DND-41 (cell line): ENCODE measurements at regions not wholly inside any gene's neighbourhood (a gene's known extent, or its start where the extent isn't known, plus 50 kb on each side); places are given as distances from the start of the nearest gene placed in this dataset.
"Not testable (repeated sequence)": the region's sequence is repeated elsewhere in the genome, so short reads cannot be mapped to it uniquely, and the experiment has no call there.

Experiments
- ATAC-seq: fragments of 200-7000 bp; cut with Tn5 transposase; 3 replicates; pipeline ENCODE4 v1.9.1; 2021; ENCODE audit warnings: low read depth; ENCODE audit not compliant: insufficient read depth
- DNase-seq: peaks from one replicate; pipeline ENCODE4 v3.0.0-alpha.2; 2020
- H2AFZ ChIP-seq: 2 replicates; pipeline ENCODE4 v1.6.0; 2012; ENCODE audit warnings: low read depth, low read length
- H3K27ac ChIP-seq: 2 replicates; pipeline ENCODE4 v1.5.1; 2012; ENCODE audit warnings: low read length, inconsistent platforms
- H3K27me3 ChIP-seq: fragments of 200-600 bp; sonication (generic); 2 replicates; pipeline ENCODE4 v1.6.0; 2012; ENCODE audit warnings: low read length, mild to moderate bottlenecking, inconsistent platforms; ENCODE audit not compliant: insufficient read depth, poor library complexity
- H3K36me3 ChIP-seq: 2 replicates; pipeline ENCODE4 v1.5.1; 2012; ENCODE audit warnings: low read length, inconsistent platforms; ENCODE audit not compliant: insufficient read depth
- H3K4me1 ChIP-seq: 2 replicates; pipeline ENCODE4 v1.5.1; 2012; ENCODE audit warnings: mild to moderate bottlenecking, low read length; ENCODE audit not compliant: insufficient read depth
- H3K4me2 ChIP-seq: 2 replicates; pipeline ENCODE4 v1.6.0; 2012; ENCODE audit warnings: mild to moderate bottlenecking, moderate library complexity, low read length, inconsistent platforms; ENCODE audit not compliant: insufficient read depth
- H3K4me3 ChIP-seq, 2 experiments: fragments of 200-600 bp in 1 of 2; shearing (Covaris generic) in 1 of 2; 2 replicates each; pipeline ENCODE4 v1.5.1; 2012 to 2016; ENCODE audit warnings: inconsistent platforms in 2 of 2, low read length in 2 of 2, mild to moderate bottlenecking in 2 of 2, low read depth in 1 of 2, moderate library complexity in 1 of 2
- H3K79me2 ChIP-seq: 2 replicates; pipeline ENCODE4 v1.6.0; 2012; ENCODE audit warnings: low read length, inconsistent platforms; ENCODE audit not compliant: insufficient read depth
- H3K9ac ChIP-seq: 2 replicates; pipeline ENCODE4 v1.6.0; 2012; ENCODE audit warnings: low read depth, mild to moderate bottlenecking, inconsistent platforms, low read length, moderate library complexity
- H3K9me3 ChIP-seq: 2 replicates; pipeline ENCODE4 v1.5.1; 2012; ENCODE audit warnings: low read length, moderate library complexity, mild to moderate bottlenecking, inconsistent platforms; ENCODE audit not compliant: insufficient read depth, severe bottlenecking
- H4K20me1 ChIP-seq: 2 replicates; pipeline ENCODE4 v1.6.0; 2012; ENCODE audit warnings: low read length; ENCODE audit not compliant: insufficient read depth
- TF ChIP-seq, protein P1 (sequence below): IDR thresholded peaks from 2 replicates; pipeline ENCODE4 v1.5.1; 2012; ENCODE audit warnings: borderline replicate concordance, low read length, moderate library complexity, mild to moderate bottlenecking; ENCODE audit not compliant: poor library complexity, severe bottlenecking; ENCODE audit errors: extremely low read depth

DNA sequence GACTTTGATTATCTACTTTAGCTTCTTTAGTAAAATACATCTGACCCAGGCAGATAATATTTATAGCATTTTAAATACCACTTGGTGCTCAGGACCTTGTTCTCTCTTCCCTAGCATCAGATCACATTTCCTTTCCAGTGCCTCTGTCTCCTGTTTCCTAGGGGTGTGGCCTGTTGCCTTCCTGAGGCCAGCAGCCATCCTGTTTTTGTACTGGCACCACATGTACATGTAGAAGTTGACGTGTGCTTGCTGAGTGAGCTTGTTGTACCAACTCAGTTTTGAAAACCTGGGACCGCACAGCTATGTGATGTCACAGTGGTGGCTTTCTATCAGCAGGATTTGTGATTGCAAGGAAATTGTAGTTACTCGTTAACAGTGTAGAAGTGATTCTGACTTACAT lies 167.6 kb upstream of the PLGLB1 start:
- H3K79me2 ChIP-seq, H3K36me3 ChIP-seq, ATAC-seq, H3K9me3 ChIP-seq, H3K4me2 ChIP-seq, DNase-seq, H3K9ac ChIP-seq, H3K27me3 ChIP-seq, H3K27ac ChIP-seq, H2AFZ ChIP-seq, H4K20me1 ChIP-seq, H3K4me3 ChIP-seq, H3K4me1 ChIP-seq: not testable (repeated sequence)

DNA sequence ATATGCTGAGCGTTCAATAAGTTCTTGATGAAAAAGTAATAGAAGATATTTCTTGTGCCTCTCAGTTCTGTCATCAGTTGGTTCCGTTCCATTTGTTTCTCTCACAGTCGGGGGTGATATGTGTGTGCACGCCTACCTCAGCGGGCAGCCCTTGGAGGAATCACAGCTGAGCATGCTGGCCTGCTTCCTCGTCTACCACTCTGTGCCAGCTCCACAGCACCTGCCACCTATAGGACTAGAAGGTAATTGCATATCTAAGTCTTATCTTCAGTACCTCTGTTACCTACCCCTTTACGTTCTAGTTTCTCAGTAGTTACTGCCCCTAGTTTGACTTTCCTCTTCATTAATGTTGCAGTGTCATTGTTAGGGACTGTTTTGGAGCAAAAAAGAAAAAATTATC lies 171.7 kb upstream of the PLGLB1 start:
- peak; percentile 81 for ATAC-seq
- H3K9me3 ChIP-seq, H3K9ac ChIP-seq, H3K4me3 ChIP-seq, H3K36me3 ChIP-seq, DNase-seq, H3K27me3 ChIP-seq, H3K4me2 ChIP-seq, H3K27ac ChIP-seq, H4K20me1 ChIP-seq, H2AFZ ChIP-seq, H3K4me1 ChIP-seq, H3K79me2 ChIP-seq: not testable (repeated sequence)
- TF ChIP-seq, protein P1, sequence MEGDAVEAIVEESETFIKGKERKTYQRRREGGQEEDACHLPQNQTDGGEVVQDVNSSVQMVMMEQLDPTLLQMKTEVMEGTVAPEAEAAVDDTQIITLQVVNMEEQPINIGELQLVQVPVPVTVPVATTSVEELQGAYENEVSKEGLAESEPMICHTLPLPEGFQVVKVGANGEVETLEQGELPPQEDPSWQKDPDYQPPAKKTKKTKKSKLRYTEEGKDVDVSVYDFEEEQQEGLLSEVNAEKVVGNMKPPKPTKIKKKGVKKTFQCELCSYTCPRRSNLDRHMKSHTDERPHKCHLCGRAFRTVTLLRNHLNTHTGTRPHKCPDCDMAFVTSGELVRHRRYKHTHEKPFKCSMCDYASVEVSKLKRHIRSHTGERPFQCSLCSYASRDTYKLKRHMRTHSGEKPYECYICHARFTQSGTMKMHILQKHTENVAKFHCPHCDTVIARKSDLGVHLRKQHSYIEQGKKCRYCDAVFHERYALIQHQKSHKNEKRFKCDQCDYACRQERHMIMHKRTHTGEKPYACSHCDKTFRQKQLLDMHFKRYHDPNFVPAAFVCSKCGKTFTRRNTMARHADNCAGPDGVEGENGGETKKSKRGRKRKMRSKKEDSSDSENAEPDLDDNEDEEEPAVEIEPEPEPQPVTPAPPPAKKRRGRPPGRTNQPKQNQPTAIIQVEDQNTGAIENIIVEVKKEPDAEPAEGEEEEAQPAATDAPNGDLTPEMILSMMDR = peak; percentile 3

DNA sequence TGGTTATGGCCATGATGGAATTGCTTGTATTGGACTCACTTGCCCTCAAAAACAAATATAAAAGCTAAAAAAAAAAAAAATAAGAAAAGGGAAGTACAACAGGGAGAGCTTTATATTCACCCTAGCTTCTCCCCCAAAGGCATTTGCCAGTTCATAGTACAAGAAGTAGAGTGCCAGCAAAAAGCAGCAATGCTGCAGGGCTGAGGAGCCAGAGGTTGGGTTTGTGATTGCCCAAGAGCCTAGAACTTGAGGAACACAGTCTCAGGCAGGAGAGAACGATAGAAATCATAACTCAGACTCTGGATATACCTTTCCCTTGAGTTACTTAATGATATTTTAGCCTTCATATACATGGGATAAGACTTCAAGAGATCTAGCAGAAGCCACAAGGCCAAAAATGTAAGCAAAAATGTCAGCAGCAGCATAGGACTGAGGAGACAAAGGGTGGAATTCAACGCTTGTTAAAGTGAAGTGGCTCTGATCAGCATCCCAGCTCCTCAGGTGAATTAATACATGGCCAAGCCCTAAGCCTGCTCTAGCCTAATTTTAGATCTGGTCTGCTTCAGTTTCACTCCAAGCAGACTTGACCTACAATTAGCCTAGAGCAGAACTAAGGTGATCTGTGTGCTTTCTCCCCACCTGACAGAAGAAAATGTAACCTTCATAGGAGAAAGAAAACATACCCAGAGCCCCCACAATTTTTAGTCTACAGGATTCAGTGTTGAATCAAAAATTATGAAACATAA lies 172.8 kb upstream of the PLGLB1 start:
- not testable (repeated sequence) for H3K9ac ChIP-seq, H3K79me2 ChIP-seq

DNA sequence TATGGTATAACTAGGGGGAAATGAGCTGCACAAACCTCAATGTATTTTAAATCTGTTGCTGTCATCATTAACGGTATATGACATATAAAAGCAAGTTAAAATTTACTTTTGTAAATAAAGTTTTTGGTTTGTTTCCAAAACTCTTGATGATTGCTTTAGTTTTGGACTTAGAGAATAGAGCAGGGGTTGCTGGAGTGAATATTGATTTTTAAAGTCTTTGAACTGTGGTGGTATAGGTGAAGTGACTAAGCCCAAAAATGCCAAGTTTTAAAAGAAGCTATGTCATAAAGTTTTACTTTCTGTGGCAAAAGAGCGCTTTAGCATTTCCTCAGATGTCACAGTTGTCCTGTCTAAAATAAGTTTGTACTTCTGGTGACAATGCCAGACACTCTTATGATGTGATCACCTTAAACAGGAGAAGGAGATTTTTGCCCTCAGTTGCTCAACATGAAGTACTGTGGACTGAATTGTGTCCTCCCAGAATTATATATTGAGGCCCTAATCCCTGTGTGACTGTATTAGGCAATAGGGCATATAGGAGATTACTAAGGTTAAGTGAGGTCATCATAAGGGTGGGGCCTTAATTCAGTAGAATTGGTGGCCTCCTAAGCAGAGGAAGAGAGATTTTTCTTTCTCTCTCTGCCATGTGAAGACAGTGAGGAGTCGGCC lies 175.2 kb upstream of the PLGLB1 start:
- DNase-seq, H3K4me2 ChIP-seq, H3K36me3 ChIP-seq, H4K20me1 ChIP-seq, H3K9ac ChIP-seq, H3K27me3 ChIP-seq, ATAC-seq, H3K4me1 ChIP-seq, H3K4me3 ChIP-seq, H3K79me2 ChIP-seq, H3K27ac ChIP-seq, H2AFZ ChIP-seq, H3K9me3 ChIP-seq: not testable (repeated sequence)

More for the DNA sequence above, 172.8 kb upstream of the PLGLB1 start:
- H4K20me1 ChIP-seq, H3K36me3 ChIP-seq, H3K4me3 ChIP-seq, DNase-seq, H3K4me2 ChIP-seq, H3K4me1 ChIP-seq, H3K27me3 ChIP-seq, ATAC-seq, H3K27ac ChIP-seq, H3K9me3 ChIP-seq, H2AFZ ChIP-seq: not testable (repeated sequence)

DNA sequence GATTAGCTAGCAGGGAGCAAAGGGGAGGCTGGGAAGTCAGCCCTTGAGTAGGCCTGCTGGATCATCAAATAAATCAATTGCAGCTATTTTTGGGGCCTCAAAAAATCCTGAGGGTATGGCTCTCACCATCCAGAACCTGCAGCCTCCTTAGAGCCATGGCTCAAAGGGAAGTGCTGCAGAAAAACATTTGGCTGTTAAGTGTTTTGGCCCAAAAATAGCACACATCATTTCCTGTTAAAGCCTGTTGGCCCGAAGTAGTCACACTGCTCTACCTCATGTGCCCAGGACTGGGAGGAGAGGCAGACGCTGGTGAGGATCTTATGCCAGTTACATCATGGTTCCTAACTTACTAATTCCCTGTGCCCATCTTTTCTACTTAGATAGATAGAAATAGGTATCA lies 176.8 kb upstream of the PLGLB1 start:
- not testable (repeated sequence) for H3K9me3 ChIP-seq, H3K27ac ChIP-seq, H3K27me3 ChIP-seq, H3K4me3 ChIP-seq, H3K36me3 ChIP-seq, H3K79me2 ChIP-seq, H4K20me1 ChIP-seq, H3K4me2 ChIP-seq, H3K9ac ChIP-seq, H3K4me1 ChIP-seq, DNase-seq, ATAC-seq, H2AFZ ChIP-seq

DNA sequence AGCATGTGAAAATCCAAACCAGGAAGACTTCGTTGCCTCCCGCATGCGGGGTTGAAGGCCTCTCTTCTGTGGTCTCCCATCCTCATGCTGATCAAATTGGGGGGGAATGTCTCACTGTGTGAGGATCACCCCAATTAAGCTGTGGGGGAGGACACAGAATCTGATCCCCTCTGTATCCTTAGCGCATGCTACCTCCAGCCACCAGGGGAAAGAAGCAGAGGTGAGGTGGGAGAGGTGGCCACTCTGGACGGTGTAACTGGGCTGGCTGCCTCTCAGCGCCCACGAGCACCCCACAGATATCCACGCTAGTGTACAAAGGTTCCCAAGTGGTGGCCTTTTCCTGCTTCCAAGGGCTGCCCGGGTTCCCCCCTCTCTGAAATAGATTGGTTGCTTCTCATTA lies 177.6 kb upstream of the PLGLB1 start:
- DNase-seq, ATAC-seq: not testable (repeated sequence)

DNA sequence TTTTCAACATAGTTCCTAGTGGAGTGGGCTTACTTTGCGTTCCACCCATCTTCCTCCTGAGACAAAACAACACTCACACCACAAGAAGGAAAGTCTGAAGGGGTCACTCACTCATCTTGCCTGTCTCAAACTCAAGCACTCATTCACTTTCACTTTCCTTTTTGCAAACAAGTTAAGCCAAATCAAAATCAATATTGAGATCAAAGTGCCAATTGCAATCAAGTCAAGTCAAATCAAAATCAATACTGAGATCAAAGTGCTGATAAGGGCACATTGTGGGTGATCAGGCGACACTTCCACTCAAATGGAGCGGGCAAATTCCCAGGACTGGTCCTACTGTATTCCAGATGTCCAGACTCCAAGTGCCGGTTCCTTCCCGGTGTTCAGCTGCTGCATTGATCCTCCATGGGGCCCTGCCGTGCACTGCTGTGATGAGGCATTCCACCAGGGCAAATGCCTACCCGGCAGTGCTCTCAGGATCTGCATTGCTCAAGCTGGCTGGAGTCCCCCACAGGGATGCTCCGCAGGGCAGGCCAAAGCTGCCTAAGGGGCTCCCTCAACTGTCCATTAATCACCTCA lies 183.0 kb upstream of the PLGLB1 start:
- ATAC-seq, H2AFZ ChIP-seq, H3K79me2 ChIP-seq, DNase-seq, H3K9me3 ChIP-seq, H3K36me3 ChIP-seq, H3K27me3 ChIP-seq, H3K9ac ChIP-seq, H3K4me3 ChIP-seq, H3K4me2 ChIP-seq, H3K4me1 ChIP-seq, H3K27ac ChIP-seq, H4K20me1 ChIP-seq: not testable (repeated sequence)

More for the DNA sequence above, 177.6 kb upstream of the PLGLB1 start:
- H3K36me3 ChIP-seq, H4K20me1 ChIP-seq, H3K9me3 ChIP-seq, H3K4me3 ChIP-seq, H2AFZ ChIP-seq, H3K4me1 ChIP-seq, H3K79me2 ChIP-seq, H3K9ac ChIP-seq, H3K27me3 ChIP-seq, H3K4me2 ChIP-seq, H3K27ac ChIP-seq: not testable (repeated sequence)
